ENCODE measurements at regions not wholly inside any gene's neighbourhood (a gene's known extent, or its start where the extent isn't known, plus 50 kb on each side); places are given as distances from the start of the nearest gene placed in this dataset.

DNA sequence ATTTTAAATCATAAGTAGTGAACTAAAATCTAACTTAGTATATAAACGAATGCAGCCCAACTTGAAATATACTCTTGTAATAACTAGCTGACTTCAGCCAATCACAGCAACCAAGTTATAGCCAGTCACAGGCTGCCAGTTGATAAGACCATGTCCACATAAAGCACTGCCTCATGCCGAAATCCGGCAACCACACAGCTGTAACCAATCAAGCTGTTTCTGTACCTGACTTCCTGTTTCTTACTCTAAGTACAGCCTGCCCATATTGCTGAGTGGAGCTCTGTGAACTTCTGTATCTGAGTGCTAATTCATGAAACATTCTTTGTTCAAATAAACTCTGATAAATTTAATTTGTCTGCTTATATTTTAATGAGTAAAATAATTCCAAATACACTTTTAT lies 805.3 kb upstream of the EPHA5 start:
- TF ChIP-seq EZH2 (IDR thresholded peaks at IDR 0.05; ENCODE audit: insufficient read depth, low read length) = no peak
- TF ChIP-seq, protein P1, sequence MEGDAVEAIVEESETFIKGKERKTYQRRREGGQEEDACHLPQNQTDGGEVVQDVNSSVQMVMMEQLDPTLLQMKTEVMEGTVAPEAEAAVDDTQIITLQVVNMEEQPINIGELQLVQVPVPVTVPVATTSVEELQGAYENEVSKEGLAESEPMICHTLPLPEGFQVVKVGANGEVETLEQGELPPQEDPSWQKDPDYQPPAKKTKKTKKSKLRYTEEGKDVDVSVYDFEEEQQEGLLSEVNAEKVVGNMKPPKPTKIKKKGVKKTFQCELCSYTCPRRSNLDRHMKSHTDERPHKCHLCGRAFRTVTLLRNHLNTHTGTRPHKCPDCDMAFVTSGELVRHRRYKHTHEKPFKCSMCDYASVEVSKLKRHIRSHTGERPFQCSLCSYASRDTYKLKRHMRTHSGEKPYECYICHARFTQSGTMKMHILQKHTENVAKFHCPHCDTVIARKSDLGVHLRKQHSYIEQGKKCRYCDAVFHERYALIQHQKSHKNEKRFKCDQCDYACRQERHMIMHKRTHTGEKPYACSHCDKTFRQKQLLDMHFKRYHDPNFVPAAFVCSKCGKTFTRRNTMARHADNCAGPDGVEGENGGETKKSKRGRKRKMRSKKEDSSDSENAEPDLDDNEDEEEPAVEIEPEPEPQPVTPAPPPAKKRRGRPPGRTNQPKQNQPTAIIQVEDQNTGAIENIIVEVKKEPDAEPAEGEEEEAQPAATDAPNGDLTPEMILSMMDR (IDR thresholded peaks at IDR 0.05; ENCODE audit: insufficient read depth, low read depth, low read length) = no peak

Data from astrocyte (in vitro differentiated cells and primary cell).